Esophagus muscularis mucosa (tissue), 4 donors: ENCODE measurements at regions not wholly inside any gene's neighbourhood (a gene's known extent, or its start where the extent isn't known, plus 50 kb on each side); places are given as distances from the start of the nearest gene placed in this dataset.
"Not testable (repeated sequence)": the region's sequence is repeated elsewhere in the genome, so short reads cannot be mapped to it uniquely, and the experiment has no call there.

Experiments
- CTCF ChIP-seq, 3 experiments: fragments of 200-600 bp in 2 of 3; fragments of 450-650 bp in 1 of 3; sonication (generic) in 2 of 3; IDR thresholded peaks; one replicate each; pipeline ENCODE4 v1.5.1; 2017 to 2019; ENCODE audit warnings: antibody characterized with exemption in 3 of 3, mild to moderate bottlenecking in 2 of 3, moderate library complexity in 1 of 3
- EP300 ChIP-seq: sonication (generic); formaldehyde crosslinking; IDR thresholded peaks from one replicate; pipeline ENCODE4 v1.6.1; 2017; ENCODE audit warnings: antibody characterized with exemption
- POLR2A ChIP-seq: fragments of 450-650 bp; IDR thresholded peaks from one replicate; pipeline ENCODE4 v1.6.1; 2017; ENCODE audit warnings: antibody characterized with exemption, moderate library complexity, mild to moderate bottlenecking, low read depth
- POLR2AphosphoS5 ChIP-seq, 2 donors: sonication (generic); formaldehyde crosslinking; IDR thresholded peaks; one replicate each; pipeline ENCODE4 v1.6.1; 2017; ENCODE audit warnings: antibody characterized with exemption in 2 of 2

- not testable (repeated sequence) for TF ChIP-seq EP300; CTCF (IDR thresholded peaks at IDR 0.05); POLR2A; POLR2AphosphoS5 (IDR thresholded peaks at IDR 0.05)
These were observed 368.1 kb downstream of the TP53TG3F start for GRCh38 chr16:33827522-33827921.
